GM12878 (cell line): ENCODE measurements at regions not wholly inside any gene's neighbourhood (a gene's known extent, or its start where the extent isn't known, plus 50 kb on each side); places are given as distances from the start of the nearest gene placed in this dataset.

Experiments used
- ATAC-seq: fragments of 200-7000 bp; cut with Tn5 transposase; 3 replicates; pipeline ENCODE4 v1.9.1; 2020; ENCODE audit warnings: mild to moderate bottlenecking, moderate library complexity
- BruUV-seq: library from RNA; stranded (reverse); fragments of 400-500 nt; replicated peaks from 2 replicates; lab custom pipeline; 2021; lab: Mats Ljungman, UMichigan
- CTCF ChIA-PET: fragments of 300-600 bp; sonication (Branson Sonifier 250); formaldehyde crosslinking; extraction: SDS; loops from one replicate; lab custom pipeline; 2021; ENCODE audit warnings: inconsistent platforms; lab: Yijun Ruan, JAX
- POLR2A ChIA-PET: fragments of 350-600 bp; formaldehyde crosslinking; extraction: SDS; loops from one replicate; lab custom pipeline; 2021; ENCODE audit warnings: inconsistent platforms; lab: Charles Lee
- RAD21 ChIA-PET: fragments of 300-600 bp; sonication (Branson Sonifier 250); formaldehyde crosslinking; loops from one replicate; lab custom pipeline; 2023; ENCODE audit warnings: antibody characterized with exemption; ENCODE audit not compliant: unreplicated experiment; lab: Charles Lee
- SMC1A ChIA-PET: fragments of 300-600 bp; sonication (Branson Sonifier 250); formaldehyde crosslinking; loops from one replicate; lab custom pipeline; 2023; ENCODE audit not compliant: unreplicated experiment, uncharacterized antibody; lab: Charles Lee
- DNase-seq: peaks from one replicate; pipeline ENCODE4 v3.0.0-alpha.2; 2011; ENCODE audit warnings: low read depth, low spot score
- FAIRE-seq: peaks from 3 replicates; lab custom pipeline; 2011; peaks lifted over from hg19 to GRCh38; lab: Jason Lieb, UNC
- H2AFZ ChIP-seq: 2 replicates; pipeline ENCODE4 v1.6.0; 2011; ENCODE audit warnings: low read depth, low read length, control low read depth; ENCODE audit not compliant: control insufficient read depth
- H3K27ac ChIP-seq: 2 replicates; pipeline ENCODE4 v1.5.1; 2011; ENCODE audit warnings: control low read depth; ENCODE audit not compliant: control insufficient read depth, insufficient read depth
- H3K27me3 ChIP-seq, 2 experiments: replicated peaks in 1 of 2; 2 replicates each; pipeline versions ENCODE4 v1.6.0 to v1.6.1; 2011; ENCODE audit warnings: low read length in 1 of 2; ENCODE audit not compliant: control insufficient read depth in 2 of 2, insufficient read depth in 2 of 2
- H3K36me3 ChIP-seq, 2 experiments: 2 replicates each; pipeline ENCODE4 v1.5.1; 2011; ENCODE audit warnings: low read length in 1 of 2; ENCODE audit not compliant: control insufficient read depth in 2 of 2, insufficient read depth in 2 of 2
- H3K4me1 ChIP-seq: 2 replicates; pipeline ENCODE4 v1.6.1; 2011; ENCODE audit warnings: mild to moderate bottlenecking, low read length, moderate library complexity, mixed read lengths; ENCODE audit not compliant: control insufficient read depth, insufficient read depth
- H3K4me2 ChIP-seq: 2 replicates; pipeline ENCODE4 v1.6.0; 2011; ENCODE audit warnings: control low read depth; ENCODE audit not compliant: control insufficient read depth, insufficient read depth
- H3K4me3 ChIP-seq: fragments of 200-600 bp; sonication (generic); 2 replicates; pipeline ENCODE4 v1.5.1; 2016
- H3K79me2 ChIP-seq: 2 replicates; pipeline ENCODE4 v1.6.0; 2011; ENCODE audit warnings: low read length; ENCODE audit not compliant: control insufficient read depth, insufficient read depth
- H3K9ac ChIP-seq: 2 replicates; pipeline ENCODE4 v1.8.0; 2011; ENCODE audit warnings: low read length, control low read depth, mixed read lengths; ENCODE audit not compliant: control insufficient read depth, insufficient read depth
- H3K9me3 ChIP-seq: replicated peaks from 3 replicates; pipeline ENCODE4 v1.5.1; 2011; ENCODE audit warnings: mild to moderate bottlenecking, low read length; ENCODE audit not compliant: control insufficient read depth, insufficient read depth
- H4K20me1 ChIP-seq: 2 replicates; pipeline ENCODE4 v1.6.0; 2011; ENCODE audit not compliant: control insufficient read depth, insufficient read depth
- CBX5 ChIP-seq: sonication (generic); IDR thresholded peaks from 2 replicates; pipeline ENCODE4 v1.6.1; 2016; ENCODE audit warnings: low read depth, moderate library complexity, mild to moderate bottlenecking, inconsistent platforms
- IRF4 ChIP-seq: IDR thresholded peaks from 2 replicates; pipeline ENCODE4 v1.6.1; 2011; ENCODE audit warnings: low read depth, low read length
- LARP7 ChIP-seq: fragments of 450-650 bp; IDR thresholded peaks from 2 replicates; pipeline ENCODE4 v1.6.1; 2017; ENCODE audit warnings: mild to moderate bottlenecking
- SPI1 ChIP-seq: IDR thresholded peaks from 2 replicates; pipeline ENCODE4 v1.6.1; 2011; ENCODE audit warnings: low read depth, mild to moderate bottlenecking, low read length, moderate library complexity, borderline replicate concordance; ENCODE audit not compliant: insufficient read depth
- ZNF384 ChIP-seq: IDR thresholded peaks from 2 replicates; pipeline ENCODE4 v1.6.1; 2012; ENCODE audit warnings: low read depth, mild to moderate bottlenecking, low read length, improper control_type of control experiment, borderline replicate concordance
- WGBS: methylation state at CpG from one replicate; pipeline ENCODE4 v1.1.6; 2016; ENCODE audit warnings: low lambda C conversion rate; ENCODE audit not compliant: insufficient replicate concordance, insufficient coverage; ENCODE audit errors: missing lambda C conversion rate; 5-methylcytosine and 5-hydroxymethylcytosine counted together
- in situ Hi-C: fragments of 300-500 bp; cut with MboI; formaldehyde crosslinking; loops from 9 replicates; pipeline ENCODE4 v1.14.3; 2018; ENCODE audit warnings: mixed read lengths
- intact Hi-C: fragments of 100-400 bp; cut with micrococcal nuclease; formaldehyde crosslinking; loops from one replicate; pipeline ENCODE4 v1.14.2; 2022; ENCODE audit not compliant: unreplicated experiment

GRCh38 chr10:4683838-4684237 is 142.2 kb upstream of the AKR1E2 start:
- no peak overlapping the region for H2AFZ ChIP-seq

DNA sequence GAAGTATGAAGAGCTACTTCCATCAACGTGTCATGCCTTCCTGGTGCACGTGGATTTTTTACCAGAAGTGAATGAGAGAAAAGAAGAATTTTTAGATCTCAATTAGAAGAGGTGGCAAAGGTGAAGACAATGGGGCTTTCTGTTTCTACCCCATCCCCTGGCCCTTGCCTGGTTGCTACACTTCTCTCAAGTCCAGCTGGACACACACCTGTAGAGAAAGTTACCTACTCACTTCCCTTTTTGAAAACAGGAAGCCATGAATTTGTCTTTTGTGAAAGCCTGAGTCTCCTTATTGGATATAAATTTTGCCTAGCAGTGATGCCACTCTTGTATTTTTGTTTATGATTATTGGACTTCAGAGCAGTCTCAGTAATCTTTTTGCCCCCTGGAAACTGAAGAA is 142.9 kb upstream of the AKR1E2 start:
- no peak overlapping the region for H3K27ac ChIP-seq
- CTCF ChIA-PET: interaction anchor here (0.6 to 1.2 kb wide), 2 partner anchors 23 to 701 kb away, joined by 3 read pairs; no protein-coding TSS in a partner anchor
- POLR2A ChIA-PET: no interaction called here
- no peaks in the 10 kb centered on the region for H4K20me1 ChIP-seq
- RAD21 ChIA-PET: no interaction called here
- intact Hi-C loops (no loop called here), in situ Hi-C loops (no loop called here)
- FAIRE-seq (no peak), ATAC-seq (no peak), DNase-seq (no peak)
- SMC1A ChIA-PET: no interaction called here
- H3K4me1 ChIP-seq: no peaks in the 10 kb centered on the region
- H3K4me2 ChIP-seq: no peak overlapping the region
- WGBS: 0% methylated on average over 2 of the region's 2 CpGs
- no peak for TF ChIP-seq IRF4
- peak; percentile 25; the same call in 1 of the 2 replicates for TF ChIP-seq SPI1
- H2AFZ ChIP-seq: no peak overlapping the region
- H3K79me2 ChIP-seq: no peaks in the 10 kb centered on the region
- H3K9me3 ChIP-seq: no peaks in the 10 kb centered on the region
- H3K4me3 ChIP-seq: no peak overlapping the region
- H3K36me3 ChIP-seq: no peaks in the 10 kb centered on the region
- no TSS peak for BruUV-seq
- H3K9ac ChIP-seq: no peak overlapping the region
- H3K27me3 ChIP-seq: no peaks in the 10 kb centered on the region

More at GRCh38 chr10:4683838-4684237, 142.2 kb upstream of the AKR1E2 start:
- no peak overlapping the region for H3K9ac ChIP-seq
- no peaks in the 10 kb centered on the region for H3K36me3 ChIP-seq
- H3K79me2 ChIP-seq: no peaks in the 10 kb centered on the region
- no peak for ATAC-seq
- no peaks in the 10 kb centered on the region; the same call in 1 of the 2 replicates for H3K4me1 ChIP-seq
- H3K4me2 ChIP-seq: no peak overlapping the region
- in situ Hi-C loops (no loop called here), intact Hi-C loops (no loop called here)
- TF ChIP-seq LARP7 (no peak), CBX5 (no peak), ZNF384 (no peak)
- no peak for DNase-seq
- H3K27me3 ChIP-seq: no peaks in the 10 kb centered on the region
- H3K4me3 ChIP-seq: no peak overlapping the region
- H4K20me1 ChIP-seq: no peaks in the 10 kb centered on the region
- FAIRE-seq: no peak
- no peaks in the 10 kb centered on the region for H3K9me3 ChIP-seq
- SMC1A ChIA-PET: no interaction called here
- 53% methylated on average over 8 of the region's 8 CpGs for WGBS
- no TSS peak for BruUV-seq
- RAD21 ChIA-PET: no interaction called here
- H3K27ac ChIP-seq: no peak overlapping the region
- POLR2A ChIA-PET: no interaction called here
- CTCF ChIA-PET: no interaction called here
